22Rv1 (cell line): ENCODE measurements at regions not wholly inside any gene's neighbourhood (a gene's known extent, or its start where the extent isn't known, plus 50 kb on each side); places are given as distances from the start of the nearest gene placed in this dataset.

Source experiments
- H3K27ac ChIP-seq: fragments of 450-650 bp; 2 replicates; pipeline ENCODE4 v1.5.1; 2017
- CTCF ChIP-seq: fragments of 450-650 bp; IDR thresholded peaks from 2 replicates; pipeline ENCODE4 v1.5.1; 2017; ENCODE audit warnings: mild to moderate bottlenecking
- ZFX ChIP-seq: fragments of 450-650 bp; IDR thresholded peaks from 2 replicates; pipeline ENCODE4 v1.6.1; 2017; ENCODE audit warnings: antibody characterized with exemption, borderline replicate concordance

GRCh38 chr1:118321840-118322239 is 136.8 kb upstream of the SPAG17 start:
- TF ChIP-seq ZFX (no peak), CTCF (no peak)

GRCh38 chr1:118317842-118318614 is 133.0 kb upstream of the SPAG17 start:
- TF ChIP-seq CTCF (no peak), ZFX (no peak)
- no peak overlapping the region for H3K27ac ChIP-seq

More at GRCh38 chr1:118321840-118322239, 136.8 kb upstream of the SPAG17 start:
- no peak overlapping the region for H3K27ac ChIP-seq

- no peak for TF ChIP-seq ZFX
- TF ChIP-seq CTCF, result no peak
- no peak overlapping the region for H3K27ac ChIP-seq
Measured at GRCh38 chr1:118306851-118307250, 121.8 kb upstream of the SPAG17 start.

- H3K27ac ChIP-seq, result no peak overlapping the region
- TF ChIP-seq ZFX (no peak), CTCF (peak; percentile 49)
Measured at GRCh38 chr1:118304722-118305359, 119.8 kb upstream of the SPAG17 start.

GRCh38 chr1:118303534-118303933 is 118.5 kb upstream of the SPAG17 start:
- H3K27ac ChIP-seq, result no peak overlapping the region
- no peak for TF ChIP-seq ZFX
- TF ChIP-seq CTCF, result no peak

- TF ChIP-seq CTCF (no peak), ZFX (no peak)
- H3K27ac ChIP-seq, result no peak overlapping the region
Measured at GRCh38 chr1:118303064-118303463, 118.0 kb upstream of the SPAG17 start.

- H3K27ac ChIP-seq, result no peak overlapping the region
- no peak for TF ChIP-seq ZFX
- no peak for TF ChIP-seq CTCF
Measured at GRCh38 chr1:118302145-118302544, 117.1 kb upstream of the SPAG17 start.
